ENCODE measurements at regions not wholly inside any gene's neighbourhood (a gene's known extent, or its start where the extent isn't known, plus 50 kb on each side); places are given as distances from the start of the nearest gene placed in this dataset.

DNA sequence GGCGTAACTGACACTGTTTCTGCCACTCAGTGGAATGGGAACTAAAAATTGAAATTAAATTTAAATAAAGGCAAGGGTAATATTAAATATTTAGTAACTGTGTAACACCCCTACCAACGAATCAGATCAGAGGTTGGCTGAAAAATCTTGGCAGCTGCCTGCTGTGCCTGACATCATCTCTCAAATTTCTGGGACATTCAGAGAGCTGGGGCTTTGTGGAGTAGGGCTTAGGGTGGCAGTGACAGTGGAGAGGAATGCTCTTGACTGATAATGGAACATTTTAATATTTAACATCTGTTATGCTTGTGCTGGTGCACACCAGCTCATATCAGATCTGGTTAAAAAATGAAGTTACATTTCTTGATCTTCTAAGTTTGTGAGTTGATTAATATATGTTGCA is 62.2 kb downstream of the RFPL4B start:
- Histone ChIP-seq H3K4me2 (ENCODE audit: insufficient read depth, low read length) (no peak overlapping the region), H3K36me3 (ENCODE audit: control insufficient read depth in 2 of 2, extremely low read depth in 1 of 2, insufficient read depth in 2 of 2, low read length in 2 of 2) (no peaks in the 10 kb centered on the region), H3K79me2 (ENCODE audit: control insufficient read depth, insufficient read depth, low read length) (no peaks in the 10 kb centered on the region), H4K20me1 (replicated peaks; ENCODE audit: control insufficient read depth, extremely low read depth, insufficient read depth, low read length) (no peaks in the 10 kb centered on the region), H3K4me1 (ENCODE audit: control insufficient read depth, extremely low read depth, insufficient read depth, low read length) (no peaks in the 10 kb centered on the region), H3K27ac (ENCODE audit: insufficient read depth, low read depth, low read length) (no peak overlapping the region), H3K9me1 (replicated peaks; ENCODE audit: control insufficient read depth, extremely low read depth, insufficient read depth, low read length) (no peaks in the 10 kb centered on the region), H3K9ac (replicated peaks; ENCODE audit: extremely low read depth, insufficient read depth, low read length) (no peak overlapping the region), H3K4me3 (replicated peaks in 1 of 3; ENCODE audit: insufficient read depth in 1 of 3, low read depth in 1 of 3, low read length in 3 of 3) (no peak overlapping the region), H3K9me3 (replicated peaks; ENCODE audit: control insufficient read depth, insufficient read depth, low read length) (no peaks in the 10 kb centered on the region), H2AFZ (ENCODE audit: low read depth, low read length) (no peak overlapping the region), H3K27me3 (ENCODE audit: control insufficient read depth in 2 of 2, insufficient read depth in 2 of 2, low read length in 2 of 2) (peaks cover 4 to 7% of the 10 kb centered on the region in 2 experiments)
- no peak for DNase-seq (ENCODE audit: low read depth, low spot score)
- intact Hi-C loops (cut with micrococcal nuclease): no loop called here
- POLR2A ChIA-PET: no interaction called here
- BruUV-seq (replicated peaks): no TSS peak
- FAIRE-seq: no peak
- CTCF ChIA-PET: no interaction called here
- TF ChIP-seq MAX (IDR thresholded peaks at IDR 0.05; ENCODE audit: insufficient read depth, insufficient read length): no peak
- TF ChIP-seq, protein P1, sequence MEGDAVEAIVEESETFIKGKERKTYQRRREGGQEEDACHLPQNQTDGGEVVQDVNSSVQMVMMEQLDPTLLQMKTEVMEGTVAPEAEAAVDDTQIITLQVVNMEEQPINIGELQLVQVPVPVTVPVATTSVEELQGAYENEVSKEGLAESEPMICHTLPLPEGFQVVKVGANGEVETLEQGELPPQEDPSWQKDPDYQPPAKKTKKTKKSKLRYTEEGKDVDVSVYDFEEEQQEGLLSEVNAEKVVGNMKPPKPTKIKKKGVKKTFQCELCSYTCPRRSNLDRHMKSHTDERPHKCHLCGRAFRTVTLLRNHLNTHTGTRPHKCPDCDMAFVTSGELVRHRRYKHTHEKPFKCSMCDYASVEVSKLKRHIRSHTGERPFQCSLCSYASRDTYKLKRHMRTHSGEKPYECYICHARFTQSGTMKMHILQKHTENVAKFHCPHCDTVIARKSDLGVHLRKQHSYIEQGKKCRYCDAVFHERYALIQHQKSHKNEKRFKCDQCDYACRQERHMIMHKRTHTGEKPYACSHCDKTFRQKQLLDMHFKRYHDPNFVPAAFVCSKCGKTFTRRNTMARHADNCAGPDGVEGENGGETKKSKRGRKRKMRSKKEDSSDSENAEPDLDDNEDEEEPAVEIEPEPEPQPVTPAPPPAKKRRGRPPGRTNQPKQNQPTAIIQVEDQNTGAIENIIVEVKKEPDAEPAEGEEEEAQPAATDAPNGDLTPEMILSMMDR (IDR thresholded peaks at IDR 0.05; ENCODE audit: extremely low read depth in 1 of 2, insufficient read depth in 1 of 2, low read depth in 1 of 2, low read length in 2 of 2): no peak
- dilution Hi-C loops (cut with MboI; ENCODE audit: extremely low pct_ligation_motif_present, low sequenced_read_pairs): no loop called here

DNA sequence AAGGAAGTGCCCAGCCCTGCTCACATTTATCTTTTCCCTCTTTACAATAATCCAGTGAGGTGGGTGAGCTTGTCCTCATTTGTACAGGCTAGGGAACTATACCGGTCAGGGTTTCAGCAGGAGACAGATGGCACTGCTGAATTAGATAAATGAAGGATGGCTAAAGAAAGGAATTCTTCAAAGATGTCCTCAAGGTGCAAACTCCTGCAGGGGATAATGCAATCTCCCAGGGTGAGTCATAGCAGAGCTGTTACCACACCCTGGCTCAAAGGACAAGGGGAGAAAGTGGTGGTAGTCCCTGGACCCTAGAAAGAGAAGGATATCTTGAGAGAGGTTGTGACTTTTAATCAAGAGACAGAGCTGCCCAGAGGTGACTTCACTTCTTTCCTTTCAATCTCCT is 66.7 kb downstream of the RFPL4B start:
- intact Hi-C loops (cut with micrococcal nuclease): no loop called here
- Histone ChIP-seq H3K9me3 (replicated peaks; ENCODE audit: control insufficient read depth, insufficient read depth, low read length) (no peaks in the 10 kb centered on the region), H3K79me2 (ENCODE audit: control insufficient read depth, insufficient read depth, low read length) (no peaks in the 10 kb centered on the region), H3K9me1 (replicated peaks; ENCODE audit: control insufficient read depth, extremely low read depth, insufficient read depth, low read length) (no peaks in the 10 kb centered on the region), H3K27ac (ENCODE audit: insufficient read depth, low read depth, low read length) (no peak overlapping the region), H3K4me1 (ENCODE audit: control insufficient read depth, extremely low read depth, insufficient read depth, low read length) (no peaks in the 10 kb centered on the region), H4K20me1 (replicated peaks; ENCODE audit: control insufficient read depth, extremely low read depth, insufficient read depth, low read length) (no peaks in the 10 kb centered on the region), H3K27me3 (ENCODE audit: control insufficient read depth in 2 of 2, insufficient read depth in 2 of 2, low read length in 2 of 2) (peaks cover 2 to 4% of the 10 kb centered on the region in 2 experiments), H3K9ac (replicated peaks; ENCODE audit: extremely low read depth, insufficient read depth, low read length) (no peak overlapping the region), H3K4me3 (replicated peaks in 1 of 3; ENCODE audit: insufficient read depth in 1 of 3, low read depth in 1 of 3, low read length in 3 of 3) (no peak overlapping the region), H3K36me3 (ENCODE audit: control insufficient read depth in 2 of 2, extremely low read depth in 1 of 2, insufficient read depth in 2 of 2, low read length in 2 of 2) (no peaks in the 10 kb centered on the region), H2AFZ (ENCODE audit: low read depth, low read length) (no peak overlapping the region), H3K4me2 (ENCODE audit: insufficient read depth, low read length) (no peak overlapping the region)
- FAIRE-seq: no peak
- dilution Hi-C loops (cut with MboI; ENCODE audit: extremely low pct_ligation_motif_present, low sequenced_read_pairs): no loop called here
- CTCF ChIA-PET: interaction anchor here (1.2 kb wide), 1 partner anchor 39 kb away, joined by 3 read pairs; no protein-coding TSS in a partner anchor
- no TSS peak for BruUV-seq (replicated peaks)
- DNase-seq (ENCODE audit: low read depth, low spot score): no peak
- POLR2A ChIA-PET: no interaction called here
- TF ChIP-seq POLR2AphosphoS5 (IDR thresholded peaks at IDR 0.05; ENCODE audit: insufficient read depth, low read depth, low read length): no peak

Measured in endothelial cell of umbilical vein (primary cell).